CD14-positive monocyte (primary cell): ENCODE measurements at regions not wholly inside any gene's neighbourhood (a gene's known extent, or its start where the extent isn't known, plus 50 kb on each side); places are given as distances from the start of the nearest gene placed in this dataset.

Experiments
- DNase-seq, 3 donors: peaks; one replicate each; pipeline ENCODE4 v3.0.0-alpha.2; 2011 to 2022
- H2AFZ ChIP-seq: 2 replicates; pipeline ENCODE4 v1.6.0; 2012; ENCODE audit warnings: mild to moderate bottlenecking, low read depth, low read length, inconsistent platforms; ENCODE audit not compliant: insufficient read depth, poor library complexity, severe bottlenecking
- H3K27ac ChIP-seq, 2 donors: 1 replicate in 1 of 2; 2 replicates in 1 of 2; pipeline ENCODE4 v1.5.1; 2012 to 2013; ENCODE audit warnings: low read length in 2 of 2, control low read depth in 1 of 2, inconsistent platforms in 1 of 2, low read depth in 1 of 2, mild to moderate bottlenecking in 1 of 2
- H3K27me3 ChIP-seq, 2 donors: one replicate each; pipeline versions ENCODE4 v1.6.0 to v1.6.1; 2011 to 2013; ENCODE audit warnings: low read length in 2 of 2; ENCODE audit not compliant: control insufficient read depth in 2 of 2, insufficient read depth in 2 of 2
- H3K36me3 ChIP-seq, 2 donors: replicated peaks in 1 of 2; 1 replicate in 1 of 2; 2 replicates in 1 of 2; pipeline versions ENCODE4 v1.5.1 to v1.6.1; 2012 to 2013; ENCODE audit warnings: low read length in 2 of 2, control low read depth in 1 of 2, inconsistent platforms in 1 of 2, mild to moderate bottlenecking in 1 of 2; ENCODE audit not compliant: insufficient read depth in 2 of 2, control insufficient read depth in 1 of 2
- H3K4me1 ChIP-seq, 2 donors: 1 replicate in 1 of 2; 2 replicates in 1 of 2; pipeline versions ENCODE4 v1.5.1 to v1.6.1; 2012 to 2013; ENCODE audit warnings: low read length in 2 of 2, control low read depth in 1 of 2, inconsistent platforms in 1 of 2, mild to moderate bottlenecking in 1 of 2, moderate library complexity in 1 of 2; ENCODE audit not compliant: insufficient read depth in 2 of 2, control insufficient read depth in 1 of 2
- H3K4me2 ChIP-seq: replicated peaks from 2 replicates; pipeline ENCODE3; 2012; ENCODE audit warnings: low read length, moderate library complexity, mild to moderate bottlenecking; ENCODE audit not compliant: poor library complexity, severe bottlenecking; ENCODE audit errors: extremely low read depth
- H3K4me3 ChIP-seq, 3 experiments: fragments of 200-600 bp in 1 of 3; sonication (generic) in 1 of 3; replicated peaks in 1 of 3; 1 replicate in 2 of 3; 2 replicates in 1 of 3; pipeline ENCODE4 v1.5.1; 2011 to 2013; ENCODE audit warnings: low read length in 3 of 3, mild to moderate bottlenecking in 3 of 3, control low read depth in 2 of 3, low read depth in 2 of 3, inconsistent platforms in 1 of 3, moderate library complexity in 1 of 3
- H3K79me2 ChIP-seq: 2 replicates; pipeline ENCODE4 v1.6.0; 2012; ENCODE audit warnings: mild to moderate bottlenecking, control low read depth, inconsistent platforms, low read length, moderate library complexity; ENCODE audit not compliant: insufficient read depth
- H3K9ac ChIP-seq: 2 replicates; pipeline ENCODE4 v1.6.0; 2017; ENCODE audit warnings: low read length, mild to moderate bottlenecking; ENCODE audit not compliant: insufficient read depth, poor library complexity, severe bottlenecking
- H3K9me3 ChIP-seq, 2 donors: replicated peaks in 1 of 2; 1 replicate in 1 of 2; 2 replicates in 1 of 2; pipeline versions ENCODE4 v1.5.1 to v1.6.1; 2012 to 2013; ENCODE audit warnings: low read length in 2 of 2, control low read depth in 1 of 2; ENCODE audit not compliant: control insufficient read depth in 1 of 2, insufficient read depth in 1 of 2
- H4K20me1 ChIP-seq: 2 replicates; pipeline ENCODE4 v1.6.0; 2012; ENCODE audit warnings: mild to moderate bottlenecking, low read length, control low read depth, moderate library complexity; ENCODE audit not compliant: insufficient read depth
- H3K27ac Mint-ChIP-seq, 7 donors: one replicate each; pipeline ENCODE4 v1.8.0; 2020; ENCODE audit warnings: mild to moderate bottlenecking in 7 of 7, mixed read lengths in 7 of 7, moderate library complexity in 6 of 7, inconsistent platforms in 2 of 7
- H3K27me3 Mint-ChIP-seq, 3 donors: one replicate each; pipeline ENCODE4 v1.8.0; 2021 to 2022; ENCODE audit warnings: low read depth in 3 of 3, mild to moderate bottlenecking in 3 of 3, mixed read lengths in 3 of 3, moderate library complexity in 3 of 3, inconsistent platforms in 1 of 3
- H3K36me3 Mint-ChIP-seq, 2 donors: one replicate each; pipeline ENCODE4 v1.8.0; 2020; ENCODE audit warnings: mixed read lengths in 2 of 2, inconsistent platforms in 1 of 2, mild to moderate bottlenecking in 1 of 2
- H3K4me1 Mint-ChIP-seq: one replicate; pipeline ENCODE4 v1.8.0; 2020; ENCODE audit warnings: mild to moderate bottlenecking, mixed read lengths
- H3K4me3 Mint-ChIP-seq, 2 donors: one replicate each; pipeline ENCODE4 v1.8.0; 2020; ENCODE audit warnings: mild to moderate bottlenecking in 2 of 2, mixed read lengths in 2 of 2, moderate library complexity in 1 of 2
- H3K9me3 Mint-ChIP-seq, 7 donors: one replicate each; pipeline ENCODE4 v1.8.0; 2020 to 2022; ENCODE audit warnings: mixed read lengths in 7 of 7, mild to moderate bottlenecking in 6 of 7, moderate library complexity in 6 of 7, inconsistent platforms in 2 of 7
- WGBS: methylation state at CpG from one replicate; pipeline ENCODE4 v1.1.5; 2013; ENCODE audit warnings: missing lambda C conversion rate; ENCODE audit not compliant: insufficient coverage; 5-methylcytosine and 5-hydroxymethylcytosine counted together
- intact Hi-C, 2 donors: fragments of 100-400 bp; cut with micrococcal nuclease; formaldehyde crosslinking; loops; one replicate each; pipeline versions ENCODE4 v1.15.0 to v1.15.1; 2023
- TF ChIP-seq, protein P1 (sequence below): fragments of 200-600 bp; IDR thresholded peaks from one replicate; pipeline ENCODE4 v1.8.0; 2022; ENCODE audit warnings: antibody characterized with exemption, mild to moderate bottlenecking

DNA sequence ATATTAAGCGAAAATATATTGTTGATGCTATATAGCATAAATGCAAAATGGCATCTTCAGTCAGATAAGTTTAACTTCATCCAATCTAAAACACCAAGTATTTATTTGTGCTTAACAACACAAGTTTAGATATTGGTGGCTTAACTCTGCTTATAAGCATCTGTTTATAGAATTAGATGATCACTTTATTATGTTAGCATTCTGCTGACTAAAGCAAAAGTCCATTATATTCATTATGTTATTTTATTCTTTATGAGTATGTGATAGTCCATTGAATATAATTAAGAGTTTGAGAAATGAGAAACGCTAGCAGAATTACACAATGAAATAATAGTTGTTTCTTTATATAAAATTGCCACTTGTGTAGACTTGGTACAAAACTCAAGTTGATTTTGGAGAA is 401.2 kb upstream of the CDH7 start:
- WGBS: no CpG with 5 or more reads among the region's 2 CpGs
- TF ChIP-seq, protein P1, sequence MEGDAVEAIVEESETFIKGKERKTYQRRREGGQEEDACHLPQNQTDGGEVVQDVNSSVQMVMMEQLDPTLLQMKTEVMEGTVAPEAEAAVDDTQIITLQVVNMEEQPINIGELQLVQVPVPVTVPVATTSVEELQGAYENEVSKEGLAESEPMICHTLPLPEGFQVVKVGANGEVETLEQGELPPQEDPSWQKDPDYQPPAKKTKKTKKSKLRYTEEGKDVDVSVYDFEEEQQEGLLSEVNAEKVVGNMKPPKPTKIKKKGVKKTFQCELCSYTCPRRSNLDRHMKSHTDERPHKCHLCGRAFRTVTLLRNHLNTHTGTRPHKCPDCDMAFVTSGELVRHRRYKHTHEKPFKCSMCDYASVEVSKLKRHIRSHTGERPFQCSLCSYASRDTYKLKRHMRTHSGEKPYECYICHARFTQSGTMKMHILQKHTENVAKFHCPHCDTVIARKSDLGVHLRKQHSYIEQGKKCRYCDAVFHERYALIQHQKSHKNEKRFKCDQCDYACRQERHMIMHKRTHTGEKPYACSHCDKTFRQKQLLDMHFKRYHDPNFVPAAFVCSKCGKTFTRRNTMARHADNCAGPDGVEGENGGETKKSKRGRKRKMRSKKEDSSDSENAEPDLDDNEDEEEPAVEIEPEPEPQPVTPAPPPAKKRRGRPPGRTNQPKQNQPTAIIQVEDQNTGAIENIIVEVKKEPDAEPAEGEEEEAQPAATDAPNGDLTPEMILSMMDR: no peak

DNA sequence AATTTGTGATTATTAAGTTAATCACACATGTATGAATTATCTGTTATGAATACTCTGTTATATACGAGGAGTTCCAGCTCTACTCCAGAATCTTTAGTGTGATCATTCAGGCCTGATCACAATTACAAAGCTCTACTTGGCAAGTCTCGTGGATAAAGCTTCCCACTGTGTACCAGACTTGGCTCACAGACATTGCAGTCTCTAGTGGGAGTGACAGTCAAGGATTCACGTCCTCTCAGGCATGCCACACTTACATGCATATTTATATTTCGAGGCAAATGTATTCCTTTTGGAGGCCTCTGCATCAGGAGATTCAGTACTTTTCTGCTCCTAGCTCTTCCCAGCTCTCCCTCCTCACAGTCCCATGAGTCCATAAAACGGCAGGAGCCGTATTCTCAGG is 403.4 kb upstream of the CDH7 start:
- no peaks in the 10 kb centered on the region for H3K27me3 Mint-ChIP-seq
- TF ChIP-seq, protein P1: no peak

More for the DNA sequence above, 401.2 kb upstream of the CDH7 start:
- Mint-ChIP-seq H3K9me3 (peaks cover 0 to 3% (median 0%) of the 10 kb centered on the region in 7 donors), H3K4me1 (no peaks in the 10 kb centered on the region), H3K36me3 (no peaks in the 10 kb centered on the region), H3K4me3 (no peak overlapping the region), H3K27me3 (no peaks in the 10 kb centered on the region), H3K27ac (no peak overlapping the region)
- no peak overlapping the region for H3K9ac ChIP-seq
- no peak overlapping the region for H3K4me3 ChIP-seq
- no peak overlapping the region for H3K4me2 ChIP-seq
- H2AFZ ChIP-seq: no peak overlapping the region
- no peak for DNase-seq
- H3K4me1 ChIP-seq: no peaks in the 10 kb centered on the region
- H3K27me3 ChIP-seq: no peaks in the 10 kb centered on the region
- intact Hi-C loops: no loop called here
- no peak overlapping the region for H3K27ac ChIP-seq
- H4K20me1 ChIP-seq: no peaks in the 10 kb centered on the region
- H3K79me2 ChIP-seq: no peaks in the 10 kb centered on the region
- H3K9me3 ChIP-seq: no peaks in the 10 kb centered on the region
- no peaks in the 10 kb centered on the region for H3K36me3 ChIP-seq

More for the DNA sequence above, 403.4 kb upstream of the CDH7 start:
- Mint-ChIP-seq H3K4me1 (no peaks in the 10 kb centered on the region), H3K4me3 (no peak overlapping the region), H3K27ac (no peak overlapping the region), H3K9me3 (peaks cover 0 to 6% (median 0%) of the 10 kb centered on the region in 7 donors), H3K36me3 (no peaks in the 10 kb centered on the region)
- 100% methylated on average over 3 of the region's 6 CpGs for WGBS
- Histone ChIP-seq H3K9ac (no peak overlapping the region), H3K27me3 (no peaks in the 10 kb centered on the region), H3K4me3 (no peak overlapping the region), H3K4me2 (no peak overlapping the region), H4K20me1 (no peaks in the 10 kb centered on the region), H3K79me2 (no peaks in the 10 kb centered on the region), H2AFZ (no peak overlapping the region), H3K27ac (no peak overlapping the region), H3K9me3 (no peaks in the 10 kb centered on the region), H3K4me1 (no peaks in the 10 kb centered on the region), H3K36me3 (no peaks in the 10 kb centered on the region)
- DNase-seq: no peak
- intact Hi-C loops: no loop called here
